Ovary (tissue), 7 donors: ENCODE measurements at regions not wholly inside any gene's neighbourhood (a gene's known extent, or its start where the extent isn't known, plus 50 kb on each side); places are given as distances from the start of the nearest gene placed in this dataset.

Source experiments
- DNase-seq, 5 donors: peaks; one replicate each; pipeline ENCODE4 v3.0.0-alpha.2; 2019 to 2020
- H3K27ac ChIP-seq, 2 donors: fragments of 200-600 bp; one replicate each; pipeline versions ENCODE4 v1.5.1 to v1.8.0; 2019 to 2022
- H3K27me3 ChIP-seq: fragments of 200-600 bp; one replicate; pipeline ENCODE4 v1.8.0; 2022
- H3K36me3 ChIP-seq: fragments of 200-600 bp; sonication (generic); one replicate; pipeline ENCODE4 v1.5.1; 2019
- H3K4me1 ChIP-seq: one replicate; pipeline ENCODE4 v1.8.1; 2013; ENCODE audit warnings: mild to moderate bottlenecking, moderate library complexity; ENCODE audit not compliant: insufficient read depth
- H3K4me3 ChIP-seq: fragments of 200-600 bp; sonication (generic); one replicate; pipeline ENCODE4 v1.5.1; 2017
- H3K9me3 ChIP-seq, 2 donors: fragments of 200-600 bp in 1 of 2; sonication (generic) in 1 of 2; one replicate each; pipeline versions ENCODE4 v1.5.1 to v1.8.1; 2013 to 2019; ENCODE audit warnings: mild to moderate bottlenecking in 1 of 2, moderate library complexity in 1 of 2
- CTCF ChIP-seq, 3 donors: fragments of 450-650 bp in 2 of 3; fragments of 200-600 bp in 1 of 3; IDR thresholded peaks; one replicate each; pipeline versions ENCODE4 v1.5.1 to v1.8.0; 2016 to 2022; ENCODE audit warnings: antibody characterized with exemption in 3 of 3, mild to moderate bottlenecking in 1 of 3
- EP300 ChIP-seq: sonication (generic); formaldehyde crosslinking; IDR thresholded peaks from one replicate; pipeline ENCODE4 v1.6.1; 2017; ENCODE audit warnings: antibody characterized with exemption
- POLR2A ChIP-seq: fragments of 450-650 bp; IDR thresholded peaks from one replicate; pipeline ENCODE4 v1.6.1; 2017; ENCODE audit warnings: antibody characterized with exemption, mild to moderate bottlenecking, moderate library complexity
- WGBS, 3 donors: extraction: QIAGEN DNeasy Blood & Tissue Kit in 1 of 3; methylation state at CpG; one replicate each; pipeline versions ENCODE4 v1.1.5 to v1.1.7; 2013 to 2017; 5-methylcytosine and 5-hydroxymethylcytosine counted together
- intact Hi-C, 4 donors: fragments of 100-400 bp; cut with DNase I; formaldehyde crosslinking; loops; one replicate each; pipeline versions ENCODE4 v1.11.0 to v1.15.1; 2022 to 2023
- donor health status: DM: no; HTN: no; CAD: no; lungs with moderate emphysema.
- donor health status: DM: no; HTN: no; CAD: no.
- donor health status: Bipolar disorder and iron deficiency.
- donor health status: DM: no; HTN: no; CAD: no.
- donor health status: DM: yes; HTN: yes; CAD: no.

- Histone ChIP-seq H3K27ac (no peak overlapping the region), H3K4me1 (peaks cover 2% of the 10 kb centered on the region), H3K4me3 (no peak overlapping the region), H3K36me3 (no peaks in the 10 kb centered on the region), H3K27me3 (no peaks in the 10 kb centered on the region), H3K9me3 (no peaks in the 10 kb centered on the region)
- no peak for DNase-seq
- intact Hi-C loops: no loop called here
- TF ChIP-seq CTCF (IDR thresholded peaks at IDR 0.05) (no peak), POLR2A (no peak), EP300 (no peak)
Measured at GRCh38 chr2:226078666-226079065, 679.2 kb downstream of the NYAP2 start.

GRCh38 chr2:226077841-226078240 lies 678.3 kb downstream of the NYAP2 start:
- no peak overlapping the region for H3K27ac ChIP-seq
- H3K9me3 ChIP-seq: no peaks in the 10 kb centered on the region
- H3K27me3 ChIP-seq: no peaks in the 10 kb centered on the region
- no peaks in the 10 kb centered on the region for H3K36me3 ChIP-seq
- intact Hi-C loops: no loop called here
- no peak overlapping the region for H3K4me3 ChIP-seq
- TF ChIP-seq CTCF (IDR thresholded peaks at IDR 0.05) (no peak), POLR2A (no peak), EP300 (no peak)
- H3K4me1 ChIP-seq: peaks cover 2% of the 10 kb centered on the region
- no peak for DNase-seq

- TF ChIP-seq POLR2A (no peak), CTCF (IDR thresholded peaks at IDR 0.05) (no peak), EP300 (no peak)
- no peaks in the 10 kb centered on the region for H3K36me3 ChIP-seq
- H3K27ac ChIP-seq: no peak overlapping the region
- intact Hi-C loops: no loop called here
- DNase-seq: no peak
- H3K9me3 ChIP-seq: no peaks in the 10 kb centered on the region
- no peak overlapping the region for H3K4me3 ChIP-seq
- H3K27me3 ChIP-seq: no peaks in the 10 kb centered on the region
- peaks cover 2% of the 10 kb centered on the region for H3K4me1 ChIP-seq
Measured at GRCh38 chr2:226077031-226077430, 677.5 kb downstream of the NYAP2 start.

GRCh38 chr2:226076529-226076928 lies 677.0 kb downstream of the NYAP2 start:
- Histone ChIP-seq H3K9me3 (no peaks in the 10 kb centered on the region), H3K27me3 (no peaks in the 10 kb centered on the region), H3K27ac (no peak overlapping the region), H3K4me1 (peaks cover 2% of the 10 kb centered on the region), H3K4me3 (no peak overlapping the region), H3K36me3 (no peaks in the 10 kb centered on the region)
- no peak for DNase-seq
- intact Hi-C loops: no loop called here
- 44 to 59% (median 49%) methylated on average over 1 of the region's 1 CpG for WGBS, 3 donors
- TF ChIP-seq CTCF (IDR thresholded peaks at IDR 0.05) (no peak), POLR2A (no peak), EP300 (no peak)

- H3K4me3 ChIP-seq: no peak overlapping the region
- no peak overlapping the region for H3K27ac ChIP-seq
- intact Hi-C loops: no loop called here
- no peak for DNase-seq
- H3K4me1 ChIP-seq: no peaks in the 10 kb centered on the region
- no peaks in the 10 kb centered on the region for H3K27me3 ChIP-seq
- WGBS, 3 donors: 84 to 87% (median 86%) methylated on average over 5 of the region's 5 CpGs
- no peak for TF ChIP-seq EP300
- no peaks in the 10 kb centered on the region for H3K36me3 ChIP-seq
- H3K9me3 ChIP-seq: no peaks in the 10 kb centered on the region
Measured at GRCh38 chr2:226074391-226074790, 674.9 kb downstream of the NYAP2 start.
